ENCODE measurements at regions not wholly inside any gene's neighbourhood (a gene's known extent, or its start where the extent isn't known, plus 50 kb on each side); places are given as distances from the start of the nearest gene placed in this dataset.

- Histone ChIP-seq H4K20me1 (ENCODE audit: control insufficient read depth, insufficient read depth, low read length, poor library complexity, severe bottlenecking) (no peaks in the 10 kb centered on the region), H3K9ac (ENCODE audit: low read length) (no peak overlapping the region), H3K4me2 (replicated peaks; ENCODE audit: low read depth, low read length, poor library complexity, severe bottlenecking) (no peak overlapping the region), H3K4me1 (ENCODE audit: control insufficient read depth in 2 of 2, insufficient read depth in 2 of 2, low read length in 2 of 2) (no peaks in the 10 kb centered on the region), H3K4me3 (ENCODE audit: control extremely low read depth in 1 of 5, extremely low read depth in 1 of 5, insufficient read depth in 1 of 5, low read depth in 2 of 5, low read length in 4 of 5) (no peak overlapping the region), H3K9me3 (ENCODE audit: control extremely low read depth in 1 of 3, control insufficient read depth in 2 of 3, insufficient read depth in 1 of 3, low read length in 2 of 3) (no peaks in the 10 kb centered on the region), H3K79me2 (ENCODE audit: control insufficient read depth, insufficient read depth, low read length) (no peaks in the 10 kb centered on the region), H3K27me3 (replicated peaks in 1 of 4; ENCODE audit: control extremely low read depth in 1 of 4, control insufficient read depth in 3 of 4, insufficient read depth in 4 of 4, low read length in 3 of 4) (no peaks in the 10 kb centered on the region), H3K36me3 (replicated peaks in 1 of 2; ENCODE audit: control extremely low read depth in 1 of 2, control insufficient read depth in 1 of 2, extremely low read depth in 1 of 2, insufficient read depth in 2 of 2, low read length in 1 of 2) (no peaks in the 10 kb centered on the region), H3K27ac (ENCODE audit: low read length in 2 of 2) (no peak overlapping the region), H2AFZ (ENCODE audit: insufficient read depth, low read depth, low read length, poor library complexity, severe bottlenecking) (no peak overlapping the region)
- no peak for DNase-seq
- ATAC-seq (ENCODE audit: low read depth) = no peak
- H3K4me1 Mint-ChIP-seq = no peaks in the 10 kb centered on the region
- intact Hi-C loops (cut with micrococcal nuclease) = no loop called here
- no peaks in the 10 kb centered on the region for H3K27me3 Mint-ChIP-seq
- POLR2A ChIA-PET = no interaction called here
- no peak for TF ChIP-seq CTCF (IDR thresholded peaks at IDR 0.05)
- TF ChIP-seq EZH2 (IDR thresholded peaks at IDR 0.05; ENCODE audit: borderline replicate concordance, insufficient read depth, low read depth, low read length, poor library complexity, severe bottlenecking) = no peak
- no peak overlapping the region for H3K4me3 Mint-ChIP-seq
- no peaks in the 10 kb centered on the region for H3K9me3 Mint-ChIP-seq (ENCODE audit: insufficient read depth)
- no CpG with 5 or more reads among the region's 1 CpG for WGBS (ENCODE audit: insufficient coverage)
- CTCF ChIA-PET = no interaction called here
- H3K27ac Mint-ChIP-seq = no peak overlapping the region
Observed at GRCh38 chr20:55597526-55597925, 407.8 kb downstream of the CBLN4 start.

- no peak for ATAC-seq (ENCODE audit: low read depth)
- no peaks in the 10 kb centered on the region for H4K20me1 ChIP-seq (ENCODE audit: control insufficient read depth, insufficient read depth, low read length, poor library complexity, severe bottlenecking)
- no peak overlapping the region for H3K4me2 ChIP-seq (replicated peaks; ENCODE audit: low read depth, low read length, poor library complexity, severe bottlenecking)
- no peak overlapping the region for H3K27ac ChIP-seq (ENCODE audit: low read length in 2 of 2)
- no peak overlapping the region for H3K9ac ChIP-seq (ENCODE audit: low read length)
- Mint-ChIP-seq H3K27ac (no peak overlapping the region), H3K27me3 (no peaks in the 10 kb centered on the region), H3K4me1 (no peaks in the 10 kb centered on the region), H3K4me3 (no peak overlapping the region), H3K9me3 (ENCODE audit: insufficient read depth) (no peaks in the 10 kb centered on the region)
- no peak overlapping the region for H3K4me3 ChIP-seq (ENCODE audit: control extremely low read depth in 1 of 5, extremely low read depth in 1 of 5, insufficient read depth in 1 of 5, low read depth in 2 of 5, low read length in 4 of 5)
- H3K36me3 ChIP-seq (replicated peaks in 1 of 2; ENCODE audit: control extremely low read depth in 1 of 2, control insufficient read depth in 1 of 2, extremely low read depth in 1 of 2, insufficient read depth in 2 of 2, low read length in 1 of 2) = no peaks in the 10 kb centered on the region
- POLR2A ChIA-PET = no interaction called here
- H3K79me2 ChIP-seq (ENCODE audit: control insufficient read depth, insufficient read depth, low read length) = no peaks in the 10 kb centered on the region
- H2AFZ ChIP-seq (ENCODE audit: insufficient read depth, low read depth, low read length, poor library complexity, severe bottlenecking) = no peak overlapping the region
- no peak for TF ChIP-seq CTCF (IDR thresholded peaks at IDR 0.05)
- TF ChIP-seq EZH2 (IDR thresholded peaks at IDR 0.05; ENCODE audit: borderline replicate concordance, insufficient read depth, low read depth, low read length, poor library complexity, severe bottlenecking) = no peak
- WGBS (ENCODE audit: insufficient coverage) = no CpG with 5 or more reads among the region's 1 CpG
- no peaks in the 10 kb centered on the region for H3K9me3 ChIP-seq (ENCODE audit: control extremely low read depth in 1 of 3, control insufficient read depth in 2 of 3, insufficient read depth in 1 of 3, low read length in 2 of 3)
- no peak for DNase-seq
- CTCF ChIA-PET = no interaction called here
- intact Hi-C loops (cut with micrococcal nuclease) = no loop called here
- H3K4me1 ChIP-seq (ENCODE audit: control insufficient read depth in 2 of 2, insufficient read depth in 2 of 2, low read length in 2 of 2) = no peaks in the 10 kb centered on the region
- H3K27me3 ChIP-seq (replicated peaks in 1 of 4; ENCODE audit: control extremely low read depth in 1 of 4, control insufficient read depth in 3 of 4, insufficient read depth in 4 of 4, low read length in 3 of 4) = no peaks in the 10 kb centered on the region
Observed at GRCh38 chr20:55596431-55596830, 408.9 kb downstream of the CBLN4 start.
